Breast epithelium (tissue), 4 donors: ENCODE measurements at regions not wholly inside any gene's neighbourhood (a gene's known extent, or its start where the extent isn't known, plus 50 kb on each side); places are given as distances from the start of the nearest gene placed in this dataset.

Experiments used
- DNase-seq, 2 donors: peaks; one replicate each; pipeline ENCODE4 v3.0.0-alpha.2; 2019; ENCODE audit warnings: low spot score in 2 of 2
- H3K27ac ChIP-seq, 2 donors: fragments of 200-600 bp; sonication (generic) in 1 of 2; one replicate each; pipeline ENCODE4 v1.5.1; 2016 to 2019; ENCODE audit warnings: mild to moderate bottlenecking in 1 of 2
- H3K27me3 ChIP-seq, 2 donors: fragments of 200-600 bp; sonication (generic) in 1 of 2; one replicate each; pipeline versions ENCODE4 v1.5.1 to v1.6.0; 2017 to 2019; ENCODE audit warnings: control low read depth in 1 of 2, mild to moderate bottlenecking in 1 of 2
- H3K36me3 ChIP-seq: fragments of 200-600 bp; one replicate; pipeline ENCODE4 v1.5.1; 2019
- H3K4me1 ChIP-seq, 2 donors: fragments of 200-600 bp; sonication (generic); one replicate each; pipeline ENCODE4 v1.5.1; 2016 to 2019; ENCODE audit warnings: control low read depth in 1 of 2
- H3K4me3 ChIP-seq, 3 donors: fragments of 200-600 bp; sonication (generic); 1 replicate in 2 of 3; 2 replicates in 1 of 3; pipeline ENCODE4 v1.5.1; 2016 to 2019; ENCODE audit warnings: mild to moderate bottlenecking in 3 of 3, moderate library complexity in 2 of 3
- H3K9me3 ChIP-seq, 2 donors: fragments of 200-600 bp; sonication (generic) in 1 of 2; one replicate each; pipeline ENCODE4 v1.5.1; 2016 to 2019; ENCODE audit warnings: control low read depth in 1 of 2
- POLR2A ChIP-seq: fragments of 450-650 bp; IDR thresholded peaks from one replicate; pipeline ENCODE4 v1.6.1; 2016; ENCODE audit warnings: antibody characterized with exemption, mild to moderate bottlenecking, moderate library complexity
- POLR2AphosphoS5 ChIP-seq, 3 donors: sonication (generic); formaldehyde crosslinking; IDR thresholded peaks; one replicate each; pipeline ENCODE4 v1.6.1; 2017; ENCODE audit warnings: antibody characterized with exemption in 3 of 3
- intact Hi-C: fragments of 100-400 bp; cut with DNase I; formaldehyde crosslinking; loops from one replicate; pipeline ENCODE4 v1.15.1; 2023; ENCODE audit warnings: low total_unique reads
- TF ChIP-seq, protein P1 (sequence below), 3 donors: fragments of 450-650 bp; IDR thresholded peaks; one replicate each; pipeline ENCODE4 v1.5.1; 2016 to 2017; ENCODE audit warnings: antibody characterized with exemption in 3 of 3, mild to moderate bottlenecking in 3 of 3, moderate library complexity in 3 of 3

DNA sequence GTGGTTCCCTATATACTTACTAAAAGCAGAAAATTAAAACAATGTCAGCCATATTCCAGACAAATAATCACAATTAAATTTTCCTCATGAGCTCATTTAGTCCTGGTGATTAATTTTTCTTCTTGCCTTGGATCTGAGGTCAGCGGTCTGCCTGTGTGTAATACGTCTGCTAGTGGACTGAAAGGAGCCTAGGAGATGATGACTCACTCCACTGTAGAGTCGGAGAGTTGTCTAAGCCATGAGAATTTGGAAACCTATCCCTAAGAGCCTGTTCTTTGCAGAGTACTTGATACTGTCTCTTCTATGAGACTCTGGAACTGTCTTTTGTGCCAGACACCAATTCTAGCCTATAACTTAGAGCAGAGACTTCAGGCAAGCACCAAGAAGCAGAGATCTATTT lies 94.2 kb upstream of the RAB27B start:
- Histone ChIP-seq H3K4me3 (no peak overlapping the region), H3K27me3 (no peaks in the 10 kb centered on the region), H3K9me3 (no peaks in the 10 kb centered on the region)

DNA sequence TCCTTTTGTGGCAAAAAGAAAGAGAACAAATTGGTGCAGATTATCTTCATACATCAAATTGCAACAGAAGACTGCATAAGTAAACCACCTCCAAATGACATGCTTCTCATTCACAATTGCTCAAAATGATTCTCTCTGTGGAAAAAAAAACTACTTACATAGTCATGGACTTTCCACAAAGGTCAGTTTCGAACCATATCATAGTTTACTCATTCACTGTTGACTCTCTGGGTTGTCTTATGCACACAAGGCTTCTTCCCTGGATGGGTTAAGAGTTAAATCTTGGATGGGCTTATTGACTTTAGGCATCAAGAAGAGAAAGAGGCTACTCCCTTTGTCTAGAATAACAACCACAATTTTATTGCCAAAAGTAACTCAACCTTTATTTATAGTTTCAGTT lies 91.3 kb upstream of the RAB27B start:
- no peak for DNase-seq
- intact Hi-C loops, result no loop called here
- Histone ChIP-seq H3K27ac (no peak overlapping the region), H3K4me1 (no peaks in the 10 kb centered on the region), H3K36me3 (no peaks in the 10 kb centered on the region), H3K9me3 (no peaks in the 10 kb centered on the region), H3K4me3 (no peak overlapping the region), H3K27me3 (no peaks in the 10 kb centered on the region)
- TF ChIP-seq, protein P1, sequence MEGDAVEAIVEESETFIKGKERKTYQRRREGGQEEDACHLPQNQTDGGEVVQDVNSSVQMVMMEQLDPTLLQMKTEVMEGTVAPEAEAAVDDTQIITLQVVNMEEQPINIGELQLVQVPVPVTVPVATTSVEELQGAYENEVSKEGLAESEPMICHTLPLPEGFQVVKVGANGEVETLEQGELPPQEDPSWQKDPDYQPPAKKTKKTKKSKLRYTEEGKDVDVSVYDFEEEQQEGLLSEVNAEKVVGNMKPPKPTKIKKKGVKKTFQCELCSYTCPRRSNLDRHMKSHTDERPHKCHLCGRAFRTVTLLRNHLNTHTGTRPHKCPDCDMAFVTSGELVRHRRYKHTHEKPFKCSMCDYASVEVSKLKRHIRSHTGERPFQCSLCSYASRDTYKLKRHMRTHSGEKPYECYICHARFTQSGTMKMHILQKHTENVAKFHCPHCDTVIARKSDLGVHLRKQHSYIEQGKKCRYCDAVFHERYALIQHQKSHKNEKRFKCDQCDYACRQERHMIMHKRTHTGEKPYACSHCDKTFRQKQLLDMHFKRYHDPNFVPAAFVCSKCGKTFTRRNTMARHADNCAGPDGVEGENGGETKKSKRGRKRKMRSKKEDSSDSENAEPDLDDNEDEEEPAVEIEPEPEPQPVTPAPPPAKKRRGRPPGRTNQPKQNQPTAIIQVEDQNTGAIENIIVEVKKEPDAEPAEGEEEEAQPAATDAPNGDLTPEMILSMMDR (IDR thresholded peaks at IDR 0.05), result no peak
- TF ChIP-seq POLR2A (no peak), POLR2AphosphoS5 (IDR thresholded peaks at IDR 0.05) (no peak)

More for the DNA sequence above, 94.2 kb upstream of the RAB27B start:
- no peak overlapping the region for H3K27ac ChIP-seq
- TF ChIP-seq POLR2A (no peak), POLR2AphosphoS5 (IDR thresholded peaks at IDR 0.05) (no peak)
- TF ChIP-seq, protein P1 (IDR thresholded peaks at IDR 0.05), result no peak
- no peak for DNase-seq
- no peaks in the 10 kb centered on the region for H3K4me1 ChIP-seq
- intact Hi-C loops, result no loop called here
- H3K36me3 ChIP-seq, result no peaks in the 10 kb centered on the region

DNA sequence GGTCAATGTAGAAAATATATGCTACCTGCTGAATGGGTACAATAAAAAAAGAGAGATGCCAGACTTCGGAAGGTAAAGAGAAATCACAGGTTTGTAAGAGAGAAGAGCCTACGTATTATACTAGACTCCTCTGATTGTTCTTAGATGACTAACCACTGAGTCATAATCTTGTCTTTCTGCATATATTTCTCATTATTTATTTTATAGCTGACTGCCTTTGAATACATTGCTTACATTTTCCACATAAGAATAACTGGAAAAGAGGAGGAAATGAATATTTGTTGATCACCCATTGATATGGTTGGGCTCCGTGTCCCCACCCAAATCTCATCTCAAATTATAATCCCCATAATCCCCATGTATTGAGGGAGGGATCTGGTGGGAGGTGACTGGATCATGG lies 90.3 kb upstream of the RAB27B start:
- no peaks in the 10 kb centered on the region for H3K9me3 ChIP-seq
- H3K36me3 ChIP-seq, result no peaks in the 10 kb centered on the region
- intact Hi-C loops, result no loop called here
- no peaks in the 10 kb centered on the region for H3K27me3 ChIP-seq
- no peak overlapping the region for H3K27ac ChIP-seq
- no peak for DNase-seq
- H3K4me1 ChIP-seq, result no peaks in the 10 kb centered on the region
- no peak overlapping the region for H3K4me3 ChIP-seq
- TF ChIP-seq POLR2A (no peak), POLR2AphosphoS5 (IDR thresholded peaks at IDR 0.05) (no peak)
- TF ChIP-seq, protein P1 (IDR thresholded peaks at IDR 0.05), result no peak

GRCh38 chr18:54739476-54739875 lies 88.8 kb upstream of the RAB27B start:
- TF ChIP-seq POLR2AphosphoS5 (IDR thresholded peaks at IDR 0.05) (no peak), POLR2A (no peak)
- TF ChIP-seq, protein P1 (IDR thresholded peaks at IDR 0.05), result no peak
- Histone ChIP-seq H3K4me3 (no peak overlapping the region), H3K27ac (no peak overlapping the region), H3K36me3 (no peaks in the 10 kb centered on the region), H3K9me3 (no peaks in the 10 kb centered on the region), H3K27me3 (no peaks in the 10 kb centered on the region), H3K4me1 (no peaks in the 10 kb centered on the region)
- intact Hi-C loops, result no loop called here
- no peak for DNase-seq

- H3K36me3 ChIP-seq, result no peaks in the 10 kb centered on the region
- intact Hi-C loops, result no loop called here
- no peak overlapping the region for H3K4me3 ChIP-seq
- TF ChIP-seq, protein P1 (IDR thresholded peaks at IDR 0.05), result no peak
- TF ChIP-seq POLR2AphosphoS5 (IDR thresholded peaks at IDR 0.05) (no peak), POLR2A (no peak)
- H3K27me3 ChIP-seq, result no peaks in the 10 kb centered on the region
- no peaks in the 10 kb centered on the region for H3K4me1 ChIP-seq
- no peak overlapping the region for H3K27ac ChIP-seq
- no peaks in the 10 kb centered on the region for H3K9me3 ChIP-seq
- no peak for DNase-seq
Measured at GRCh38 chr18:54740136-54740846, 88.0 kb upstream of the RAB27B start.
